ENCODE measurements at regions not wholly inside any gene's neighbourhood (a gene's known extent, or its start where the extent isn't known, plus 50 kb on each side); places are given as distances from the start of the nearest gene placed in this dataset.
"Not testable (repeated sequence)": the region's sequence is repeated elsewhere in the genome, so short reads cannot be mapped to it uniquely, and the experiment has no call there.

DNA sequence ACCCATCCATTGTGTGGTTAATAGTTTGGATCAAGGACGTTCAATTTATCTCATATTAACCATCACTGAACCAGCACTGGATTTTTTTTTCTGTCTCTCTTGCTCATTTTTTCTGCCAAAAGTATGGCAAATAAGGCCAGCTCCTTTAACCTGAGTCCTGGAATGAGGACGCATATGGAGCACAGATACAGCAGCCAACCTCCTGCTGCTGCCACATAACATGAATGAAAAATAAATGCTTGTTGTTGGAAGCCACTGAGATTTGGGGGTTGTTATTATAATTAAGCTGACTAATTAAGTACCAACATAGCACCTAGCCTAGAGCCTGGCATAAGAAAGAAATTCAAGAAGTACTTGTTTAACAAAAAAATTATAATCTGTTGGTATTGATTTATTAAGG lies 335.3 kb upstream of the DUSP10 start:
- DNase-seq (ENCODE audit: low read depth in 3 of 3, low spot score in 2 of 3), result no peak

DNA sequence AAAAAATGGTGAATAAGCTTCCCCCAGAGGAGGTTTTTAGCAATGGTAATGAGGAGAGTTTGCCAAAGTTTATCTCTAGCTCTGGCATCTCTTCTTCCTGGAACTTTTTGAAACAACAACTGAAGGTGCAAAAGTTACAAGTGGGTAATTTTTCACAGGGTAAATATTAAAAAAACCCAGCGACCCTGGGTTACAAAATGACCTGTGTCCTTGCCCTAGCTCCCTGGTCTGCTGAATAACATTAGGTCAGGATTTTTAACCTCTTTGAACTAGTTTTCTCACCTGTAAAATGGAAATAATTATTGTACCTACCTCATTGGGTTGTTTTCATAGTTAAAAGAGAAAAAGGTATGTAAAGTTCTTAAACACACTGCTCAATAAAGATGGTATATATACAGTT lies 332.4 kb upstream of the DUSP10 start:
- DNase-seq (ENCODE audit: low read depth in 3 of 3, low spot score in 2 of 3), result no peak

DNA sequence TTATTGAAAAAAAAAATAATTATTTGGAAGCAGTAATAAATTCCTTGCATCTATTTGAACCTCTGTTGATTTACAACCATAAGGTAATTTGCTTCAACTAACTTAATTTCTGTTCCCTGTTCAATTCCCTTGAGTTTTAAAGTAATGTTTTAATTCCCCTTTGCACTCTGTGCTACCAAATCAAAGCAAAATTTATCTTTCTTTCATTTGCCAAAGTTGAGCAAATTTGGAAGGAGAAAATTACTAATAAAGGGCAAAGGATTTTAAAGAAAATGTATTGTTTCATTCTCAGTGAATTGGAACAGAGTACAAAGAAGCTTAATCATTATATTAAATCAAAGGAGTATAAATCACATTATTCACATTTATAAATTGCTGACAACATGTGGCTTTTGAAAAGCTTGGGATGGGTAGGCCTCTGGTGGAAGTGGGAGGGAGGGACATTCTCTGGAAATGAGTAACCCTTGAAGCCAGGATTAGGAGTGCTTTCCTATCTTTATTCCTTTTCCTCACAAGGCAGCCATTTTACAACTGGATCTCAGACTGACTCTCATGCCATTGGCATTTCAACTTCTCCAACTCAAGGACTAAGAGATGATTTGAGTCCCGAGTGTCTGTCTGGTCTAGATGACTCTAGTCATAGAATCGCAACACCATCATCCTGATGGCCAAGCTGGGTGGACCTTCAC lies 331.6 kb upstream of the DUSP10 start:
- DNase-seq (ENCODE audit: low read depth in 3 of 3, low spot score in 2 of 3), result no peak

DNA sequence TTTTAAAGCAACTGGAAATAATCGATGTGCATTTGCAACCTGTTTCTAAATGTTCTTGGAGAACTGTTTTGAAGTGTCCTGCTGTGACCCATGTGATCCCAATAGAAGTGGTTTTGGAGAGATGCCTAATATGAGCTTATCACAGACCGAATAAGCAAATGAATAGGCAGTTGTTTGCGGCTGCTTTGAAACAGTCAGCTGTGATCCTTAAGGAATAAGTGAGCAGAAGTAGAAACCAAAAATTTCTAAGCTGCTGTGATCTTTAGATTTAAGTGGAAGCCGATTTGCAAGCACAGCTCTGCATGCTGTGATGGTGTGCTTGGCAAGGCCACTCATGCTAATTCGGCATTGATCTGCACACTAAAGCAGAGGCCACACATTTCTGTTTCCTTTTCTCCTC lies 329.5 kb upstream of the DUSP10 start:
- no peak for DNase-seq (ENCODE audit: low read depth in 3 of 3, low spot score in 2 of 3)

DNA sequence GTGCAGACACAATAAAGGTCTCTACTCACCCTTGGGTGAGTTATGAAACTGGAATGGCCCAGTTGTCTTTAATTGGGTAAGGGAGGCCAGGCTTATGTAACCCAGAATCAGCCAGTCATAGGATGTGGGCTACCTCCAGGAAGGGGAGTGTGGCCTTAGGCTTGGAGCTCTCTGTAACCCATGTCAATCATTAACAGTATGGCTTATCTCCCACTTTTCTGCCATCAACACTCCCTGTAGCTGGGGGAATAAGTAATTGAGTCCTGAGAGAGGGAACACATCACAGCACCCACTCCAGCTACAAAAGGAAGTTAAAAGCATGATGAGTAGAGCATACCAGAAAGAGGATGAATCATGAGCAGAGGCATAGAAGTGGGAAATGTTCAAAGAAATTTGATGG lies 327.0 kb upstream of the DUSP10 start:
- no peak for DNase-seq (ENCODE audit: low read depth in 3 of 3, low spot score in 2 of 3)

DNA sequence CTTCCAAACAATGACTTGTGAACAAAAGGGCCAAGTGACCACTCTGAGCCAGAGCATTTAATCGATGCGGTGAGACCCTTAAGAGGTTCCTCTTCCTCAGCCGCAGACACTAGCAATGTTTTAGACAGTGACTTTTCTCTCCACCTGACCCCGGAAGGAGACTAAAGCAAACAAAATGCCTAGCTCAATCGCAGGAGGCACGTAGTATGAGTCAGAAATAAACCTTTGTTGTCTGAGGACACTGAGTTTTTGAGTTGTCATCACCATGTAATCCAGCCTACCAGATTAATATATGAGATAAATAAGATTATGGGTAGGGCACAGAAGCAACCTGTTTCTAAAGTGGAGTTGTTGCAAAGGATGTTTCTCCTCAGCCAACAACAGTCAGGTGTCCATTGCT lies 326.2 kb upstream of the DUSP10 start:
- no peak for DNase-seq (ENCODE audit: low read depth in 3 of 3, low spot score in 2 of 3)

DNA sequence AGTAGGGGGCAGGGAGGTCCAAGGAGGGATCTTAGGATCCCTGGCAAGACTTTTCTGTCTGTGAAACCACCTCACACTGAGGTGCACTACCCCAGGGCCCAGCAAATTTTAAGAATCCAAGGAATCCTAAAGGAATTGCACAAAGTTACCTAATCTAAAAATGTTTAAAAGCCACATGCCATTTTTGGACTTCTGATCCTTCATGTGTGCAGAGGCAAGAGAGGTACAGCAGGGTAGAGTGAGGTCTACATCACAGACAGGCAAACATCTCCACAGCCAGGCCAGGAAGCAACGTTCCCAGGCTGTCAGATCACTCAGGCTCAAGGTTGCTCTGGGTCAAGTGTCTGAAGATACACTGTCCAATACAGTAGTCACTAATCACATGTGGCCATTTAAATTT lies 324.6 kb upstream of the DUSP10 start:
- no peak for DNase-seq (ENCODE audit: low read depth in 3 of 3, low spot score in 2 of 3)

DNA sequence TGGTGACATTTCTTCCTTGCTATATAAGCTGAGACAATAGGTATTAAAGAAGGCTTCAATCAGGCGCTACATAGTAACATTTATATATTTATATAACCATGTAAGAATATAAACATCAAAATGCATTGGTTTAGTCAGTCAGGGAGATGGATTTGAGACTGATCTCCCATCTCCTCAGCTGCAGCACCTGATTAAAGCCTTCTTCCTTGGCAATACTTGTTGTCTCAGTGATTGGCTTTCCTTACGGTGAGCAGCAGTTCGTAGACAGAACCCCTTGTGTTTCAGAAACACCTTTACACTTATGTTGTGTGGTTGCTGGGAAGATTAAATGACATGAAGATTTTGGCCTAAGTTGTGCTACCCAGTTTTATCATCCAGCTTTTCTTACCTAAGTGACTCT lies 323.3 kb upstream of the DUSP10 start:
- no peak for DNase-seq (ENCODE audit: low read depth in 3 of 3, low spot score in 2 of 3)

DNA sequence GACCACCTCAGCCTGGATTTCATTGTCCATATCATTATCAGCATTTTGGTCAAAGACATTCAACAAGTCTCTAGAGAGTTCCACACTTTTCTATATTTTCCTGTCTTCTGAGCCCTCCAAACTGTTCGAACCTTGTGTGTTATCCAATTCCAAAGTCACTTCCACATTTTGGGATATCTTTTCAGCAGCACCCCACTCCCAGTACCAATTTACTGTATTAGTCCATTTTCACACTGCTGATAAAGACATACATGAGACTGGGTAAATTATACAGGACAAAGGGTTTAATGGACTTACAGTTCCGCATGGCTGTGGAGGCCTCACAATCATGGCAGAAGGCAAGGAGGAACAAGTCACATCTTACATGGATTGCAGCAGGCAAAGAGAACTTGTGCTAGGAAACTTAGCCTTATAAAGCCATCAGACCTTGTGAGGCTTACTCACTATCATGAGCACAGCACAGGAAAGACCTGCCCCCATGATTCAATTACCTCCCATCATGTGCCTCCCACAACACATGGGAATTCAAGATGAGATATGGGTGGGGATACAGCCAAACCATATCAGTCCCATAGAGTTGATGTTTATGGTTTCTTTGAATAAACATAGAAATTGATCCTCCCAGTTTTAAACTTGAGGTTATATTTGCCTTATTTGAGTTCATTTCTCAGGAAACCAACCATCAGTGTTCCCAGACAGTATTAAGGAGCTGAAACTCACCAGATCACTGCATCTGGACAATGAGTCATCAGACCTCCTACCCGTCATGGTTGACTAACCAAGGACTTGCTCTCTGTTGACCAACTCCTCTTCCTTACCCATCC lies 322.7 kb upstream of the DUSP10 start:
- DNase-seq (ENCODE audit: low read depth in 3 of 3, low spot score in 2 of 3), result no peak

DNA sequence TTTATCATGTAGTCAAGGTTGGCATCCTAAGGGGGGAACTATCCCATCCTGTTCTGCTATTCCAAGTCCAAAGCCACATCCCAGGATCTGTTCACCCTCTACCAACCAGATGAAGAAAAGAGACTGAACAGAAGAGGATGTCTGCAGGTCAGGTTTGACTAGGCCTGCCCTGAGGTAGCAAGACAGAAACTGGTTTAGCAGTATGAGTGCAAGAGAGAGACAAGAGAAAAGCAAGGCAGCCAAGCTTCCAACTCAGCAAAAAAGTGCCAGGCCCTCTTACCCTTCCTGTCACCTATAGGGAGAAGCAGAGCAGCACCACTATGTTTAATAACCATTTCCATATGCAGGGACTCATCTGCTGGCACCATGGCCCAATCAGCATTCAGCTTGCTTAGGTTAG lies 320.8 kb upstream of the DUSP10 start:
- no peak for DNase-seq (ENCODE audit: low read depth in 3 of 3, low spot score in 2 of 3)

DNA sequence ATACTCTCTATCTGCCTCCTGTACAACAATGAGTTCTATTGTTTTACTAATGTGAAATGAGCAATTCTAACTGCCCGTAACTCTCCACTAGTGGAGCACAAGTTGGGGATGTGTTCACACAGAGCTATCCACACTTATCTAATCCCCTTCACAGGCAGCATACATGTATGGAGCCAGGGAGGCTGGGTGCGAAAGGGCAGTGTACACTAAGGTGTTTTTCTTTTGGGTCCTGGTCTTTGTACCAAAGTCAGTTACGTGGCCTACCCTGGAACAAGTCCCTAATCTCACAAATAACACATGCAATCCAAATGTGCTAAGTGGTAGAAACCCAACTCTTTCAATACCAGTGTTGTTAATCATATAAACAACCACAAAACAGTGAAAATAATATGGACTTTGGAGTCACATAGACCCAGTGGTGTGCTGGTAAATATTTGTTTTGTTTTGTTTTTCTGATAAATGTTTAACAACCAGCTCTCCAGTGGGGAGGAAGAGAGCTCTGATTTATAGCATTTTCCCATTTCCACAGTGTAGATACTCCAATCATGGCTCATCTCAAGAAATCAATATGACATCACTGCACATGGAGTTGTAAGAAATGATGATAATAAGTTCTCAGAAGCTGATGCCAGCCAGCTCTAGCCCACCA lies 319.9 kb upstream of the DUSP10 start:
- DNase-seq (ENCODE audit: low read depth in 3 of 3, low spot score in 2 of 3), result no peak

DNA sequence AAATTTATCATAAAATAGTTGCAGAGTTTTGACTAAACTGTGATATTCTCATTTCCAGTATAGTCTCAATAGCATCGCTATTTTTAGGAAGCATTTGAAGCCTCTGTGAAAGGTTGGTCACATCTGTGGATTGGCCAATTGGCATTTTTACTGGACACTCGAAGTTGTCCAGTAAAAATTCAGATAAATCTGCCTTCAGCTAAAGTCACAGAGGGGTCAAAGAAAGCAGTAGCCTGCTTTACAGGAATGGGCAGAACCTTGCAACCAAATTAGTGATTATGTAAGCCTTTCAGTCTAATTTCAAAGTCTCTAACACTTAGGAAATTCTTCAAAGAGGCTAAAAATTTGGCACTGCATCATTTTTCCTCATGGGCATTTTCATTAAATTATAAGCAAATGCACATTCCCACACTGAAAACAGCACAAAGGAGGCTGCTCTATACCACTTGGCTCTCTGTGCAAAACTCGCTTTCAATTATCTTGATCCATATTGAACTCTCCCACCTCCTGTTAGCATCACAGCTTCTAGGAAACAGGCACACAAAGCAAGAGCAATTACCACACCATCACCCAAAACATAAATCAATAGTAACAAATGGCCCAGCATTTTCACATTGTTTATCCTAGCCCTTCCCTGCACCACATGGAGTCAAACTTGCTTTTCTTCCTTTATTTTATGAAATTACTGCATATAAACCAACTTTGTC lies 318.5 kb upstream of the DUSP10 start:
- no peak for DNase-seq (ENCODE audit: low read depth in 3 of 3, low spot score in 2 of 3)

DNA sequence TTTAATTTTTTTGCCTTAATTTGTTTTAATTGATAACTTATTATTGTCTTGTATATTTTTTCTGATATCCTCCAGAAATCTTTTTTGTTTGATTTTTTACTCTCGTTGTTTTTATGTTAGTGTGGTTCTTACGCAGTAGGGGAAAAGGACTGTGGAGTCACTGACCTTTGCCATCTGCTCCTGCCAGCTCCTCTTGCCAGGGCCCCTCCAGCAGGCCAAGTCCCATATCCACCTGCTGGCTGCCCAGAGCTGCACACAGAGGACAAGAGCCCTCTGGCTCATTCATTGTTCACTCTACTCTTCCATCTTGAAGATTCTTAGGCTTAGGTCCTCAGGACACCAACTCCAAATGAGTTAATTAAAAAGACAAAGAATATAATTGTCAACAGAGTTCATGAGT lies 316.4 kb upstream of the DUSP10 start:
- DNase-seq (ENCODE audit: low read depth in 3 of 3, low spot score in 2 of 3), result no peak

DNA sequence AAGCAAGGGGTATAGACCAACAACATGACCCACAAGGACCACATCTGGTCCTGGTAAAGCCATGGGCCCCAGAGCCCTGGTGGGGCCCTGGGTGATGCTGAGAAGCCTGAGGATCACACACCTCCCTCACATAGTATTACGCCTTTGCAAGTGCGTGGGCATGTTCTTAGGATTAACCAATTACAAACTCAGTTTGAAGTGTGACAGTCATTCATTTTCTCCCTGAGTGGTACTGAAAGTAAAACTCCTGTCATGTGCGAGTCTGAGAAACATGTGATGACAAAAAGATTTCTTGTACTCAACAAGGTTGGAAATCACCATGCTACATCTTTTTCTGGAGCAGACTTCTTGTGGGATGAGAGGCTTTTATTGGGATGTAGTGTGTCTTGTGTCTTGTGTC lies 315.3 kb upstream of the DUSP10 start:
- DNase-seq (ENCODE audit: low read depth in 3 of 3, low spot score in 2 of 3), result no peak

DNA sequence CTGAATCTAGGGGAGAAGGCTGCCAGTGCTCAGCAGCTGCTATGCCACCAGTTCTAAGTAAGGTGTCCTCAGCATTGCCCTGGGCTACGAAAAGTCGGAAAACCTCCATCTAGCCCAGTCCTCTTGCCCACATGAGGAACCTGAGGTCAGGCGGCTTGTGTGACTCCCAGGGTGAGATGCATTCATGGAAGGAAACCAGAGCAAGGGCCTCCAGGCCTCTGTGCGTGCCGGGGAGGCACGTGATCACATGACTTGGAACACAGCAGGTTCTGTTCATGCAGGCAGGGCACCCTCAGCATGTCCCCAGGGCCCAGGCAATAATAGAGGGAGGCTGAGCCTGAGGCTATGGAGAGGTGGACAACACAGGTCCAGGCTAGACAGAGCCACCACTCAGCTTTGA lies 312.5 kb upstream of the DUSP10 start:
- DNase-seq (ENCODE audit: low read depth in 3 of 3, low spot score in 2 of 3), result no peak

DNA sequence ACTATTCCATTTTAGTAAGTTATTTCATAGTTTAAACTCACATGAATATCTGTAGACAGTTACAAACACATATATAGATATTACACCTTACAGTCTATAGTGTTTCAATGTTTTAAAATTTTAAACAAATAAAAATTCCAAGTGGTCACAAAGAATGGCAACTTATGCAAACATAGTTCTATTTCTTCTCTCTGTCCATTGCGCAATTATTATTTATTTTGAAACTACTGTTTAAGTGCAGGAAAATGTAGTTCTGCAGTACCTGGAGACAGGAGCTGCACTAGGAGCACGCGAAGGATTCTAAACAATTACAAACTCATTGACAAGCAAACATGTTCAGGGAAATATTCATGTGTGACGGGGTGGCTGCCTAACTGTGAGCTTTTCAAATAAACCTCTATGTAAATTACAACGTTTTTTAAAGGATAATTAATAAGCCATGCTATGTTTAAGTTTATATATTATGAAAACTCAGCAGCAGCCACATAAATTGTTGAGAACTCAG lies 312.0 kb upstream of the DUSP10 start:
- no peak for DNase-seq (ENCODE audit: low read depth in 3 of 3, low spot score in 2 of 3)

DNA sequence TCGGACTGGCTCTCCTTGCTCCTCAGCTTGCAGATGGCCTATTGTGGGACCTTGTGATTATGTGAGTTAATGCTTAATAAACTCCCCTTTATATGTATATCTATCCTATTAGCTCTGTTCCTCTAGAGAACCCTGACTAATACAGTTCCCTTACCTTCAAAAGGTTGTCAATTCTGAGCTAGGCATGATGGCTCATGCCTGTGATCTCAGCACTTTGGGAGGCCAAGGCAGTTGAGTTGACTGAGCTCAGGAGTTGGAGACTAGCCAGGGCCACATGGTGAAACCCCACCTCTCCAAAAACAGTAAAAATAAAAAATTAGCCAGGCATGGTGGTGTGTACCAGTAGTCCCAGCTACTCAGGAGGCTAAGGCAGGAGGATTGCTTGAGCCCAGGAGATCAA lies 309.4 kb upstream of the DUSP10 start:
- DNase-seq (ENCODE audit: low read depth in 3 of 3, low spot score in 2 of 3), result not testable (repeated sequence)

DNA sequence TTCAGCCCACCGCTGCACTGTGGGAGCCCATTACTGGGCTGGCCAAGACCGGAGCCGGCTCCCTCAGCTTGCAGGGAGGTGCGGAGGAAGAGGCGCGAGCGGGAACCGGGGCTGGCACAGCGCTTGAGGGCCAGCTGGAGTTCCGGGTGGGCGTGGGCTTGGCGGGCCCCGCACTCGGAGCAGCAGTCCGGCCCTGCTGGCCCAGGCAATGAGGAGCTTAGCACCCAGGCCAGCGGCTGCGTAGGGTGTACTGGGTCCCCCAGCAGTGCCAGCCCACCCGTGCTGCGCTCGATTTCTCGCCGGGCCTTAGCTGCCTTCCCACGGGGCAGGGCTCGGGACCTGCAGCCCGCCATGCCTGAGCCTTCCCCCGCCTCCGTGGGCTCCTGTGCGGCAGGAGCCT lies 307.8 kb upstream of the DUSP10 start:
- DNase-seq (ENCODE audit: low read depth in 3 of 3, low spot score in 2 of 3), result not testable (repeated sequence)

DNA sequence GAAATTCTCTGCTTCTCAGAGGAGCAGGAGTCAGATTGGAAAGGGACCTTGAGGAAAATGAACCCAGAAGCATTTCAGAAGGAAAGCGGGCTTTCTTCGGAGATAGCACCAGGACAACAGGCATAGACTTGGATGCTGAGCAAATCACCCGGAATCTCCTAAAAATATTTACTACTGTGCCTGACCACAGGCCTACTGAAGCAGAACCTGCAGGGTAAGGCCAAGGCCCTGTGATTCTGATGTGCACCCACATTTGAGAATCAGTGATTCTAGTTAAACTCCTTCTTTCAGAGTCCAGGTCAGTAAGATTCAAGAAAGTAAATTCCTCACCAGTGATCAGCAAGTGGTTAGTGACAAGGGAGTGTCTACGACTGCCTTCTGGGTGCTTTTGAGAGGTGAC lies 307.3 kb upstream of the DUSP10 start:
- DNase-seq (ENCODE audit: low read depth in 3 of 3, low spot score in 2 of 3), result no peak

DNA sequence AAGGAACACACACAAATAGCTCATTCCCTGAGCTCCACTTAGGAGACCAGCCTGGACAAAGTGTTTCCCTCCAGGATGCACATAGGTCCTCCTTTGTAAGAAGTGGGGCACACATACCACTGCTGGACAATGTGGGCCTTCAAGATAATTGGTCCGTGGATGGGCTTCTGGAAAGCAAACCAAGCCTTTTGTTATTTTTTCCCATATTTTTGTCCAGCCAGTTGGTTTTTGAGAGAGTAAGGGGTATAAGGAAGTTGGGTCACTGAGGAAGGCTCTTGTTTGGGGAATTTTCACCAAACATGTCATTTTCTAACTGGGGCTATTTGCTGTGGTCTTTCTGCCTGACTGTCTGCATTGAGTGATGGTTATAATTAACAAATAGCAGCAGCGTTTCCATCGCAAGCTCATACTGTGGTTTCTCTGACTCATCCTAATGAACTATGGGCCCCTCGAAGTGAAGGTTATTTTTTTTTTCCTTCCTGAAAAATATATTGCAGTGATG lies 306.3 kb upstream of the DUSP10 start:
- DNase-seq (ENCODE audit: low read depth in 3 of 3, low spot score in 2 of 3), result no peak

DNA sequence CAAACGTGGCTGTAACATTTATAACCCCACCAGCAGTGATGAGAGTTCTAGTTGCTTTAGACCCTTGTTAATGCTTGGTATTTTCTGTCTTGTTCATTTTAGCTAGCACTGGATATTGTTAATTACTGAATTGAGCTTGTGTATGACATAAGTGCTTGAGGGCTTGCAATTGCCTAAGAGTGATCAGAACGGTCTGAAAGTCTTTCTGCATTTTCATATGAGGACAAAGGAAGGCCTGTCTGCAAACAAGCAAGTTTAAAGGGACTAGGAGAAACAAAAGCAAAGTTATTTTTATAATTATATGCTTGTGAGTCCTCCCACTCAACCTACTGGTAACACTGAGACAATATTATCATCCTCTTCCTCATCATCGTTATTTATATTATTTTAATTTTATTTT lies 305.5 kb upstream of the DUSP10 start:
- DNase-seq (ENCODE audit: low read depth in 3 of 3, low spot score in 2 of 3), result no peak

All from right renal cortex interstitium (tissue), 3 donors.